Panc1 (cell line): ENCODE measurements at regions not wholly inside any gene's neighbourhood (a gene's known extent, or its start where the extent isn't known, plus 50 kb on each side); places are given as distances from the start of the nearest gene placed in this dataset.

Experiments
- POLR2AphosphoS5 ChIP-seq: IDR thresholded peaks from 2 replicates; pipeline ENCODE4 v1.6.1; 2012; ENCODE audit warnings: mild to moderate bottlenecking, low read depth, low read length, moderate library complexity
- TF ChIP-seq, protein P1 (sequence below): fragments of 450-650 bp; IDR thresholded peaks from 2 replicates; pipeline ENCODE4 v1.5.1; 2017; ENCODE audit warnings: mild to moderate bottlenecking

DNA sequence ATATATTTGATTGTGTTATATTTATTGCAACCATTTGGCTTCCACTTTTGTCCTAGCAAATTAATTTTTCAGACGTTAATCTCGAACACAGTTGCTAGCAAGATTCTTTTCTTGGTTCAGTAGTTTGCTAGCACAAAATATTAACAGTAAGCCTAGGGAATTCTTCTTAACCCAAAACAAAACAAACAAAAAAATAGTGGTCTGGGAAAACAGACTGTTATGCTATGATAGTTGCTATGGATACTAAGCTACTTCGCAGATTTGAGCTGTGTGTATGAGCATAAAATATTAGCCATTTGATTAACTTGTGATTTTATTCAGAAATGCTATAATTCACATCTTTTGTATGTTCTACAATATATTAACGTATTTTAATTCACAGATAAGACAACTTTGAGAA, 541.5 kb upstream of the NETO1 start:
- TF ChIP-seq, protein P1, sequence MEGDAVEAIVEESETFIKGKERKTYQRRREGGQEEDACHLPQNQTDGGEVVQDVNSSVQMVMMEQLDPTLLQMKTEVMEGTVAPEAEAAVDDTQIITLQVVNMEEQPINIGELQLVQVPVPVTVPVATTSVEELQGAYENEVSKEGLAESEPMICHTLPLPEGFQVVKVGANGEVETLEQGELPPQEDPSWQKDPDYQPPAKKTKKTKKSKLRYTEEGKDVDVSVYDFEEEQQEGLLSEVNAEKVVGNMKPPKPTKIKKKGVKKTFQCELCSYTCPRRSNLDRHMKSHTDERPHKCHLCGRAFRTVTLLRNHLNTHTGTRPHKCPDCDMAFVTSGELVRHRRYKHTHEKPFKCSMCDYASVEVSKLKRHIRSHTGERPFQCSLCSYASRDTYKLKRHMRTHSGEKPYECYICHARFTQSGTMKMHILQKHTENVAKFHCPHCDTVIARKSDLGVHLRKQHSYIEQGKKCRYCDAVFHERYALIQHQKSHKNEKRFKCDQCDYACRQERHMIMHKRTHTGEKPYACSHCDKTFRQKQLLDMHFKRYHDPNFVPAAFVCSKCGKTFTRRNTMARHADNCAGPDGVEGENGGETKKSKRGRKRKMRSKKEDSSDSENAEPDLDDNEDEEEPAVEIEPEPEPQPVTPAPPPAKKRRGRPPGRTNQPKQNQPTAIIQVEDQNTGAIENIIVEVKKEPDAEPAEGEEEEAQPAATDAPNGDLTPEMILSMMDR, result no peak
- no peak for TF ChIP-seq POLR2AphosphoS5
